Testis (tissue), 2 donors: ENCODE measurements at regions not wholly inside any gene's neighbourhood (a gene's known extent, or its start where the extent isn't known, plus 50 kb on each side); places are given as distances from the start of the nearest gene placed in this dataset.

Source experiments
- CTCF ChIP-seq, 3 experiments: fragments of 450-650 bp in 2 of 3; fragments of 200-600 bp in 1 of 3; sonication (generic) in 1 of 3; IDR thresholded peaks; one replicate each; pipeline ENCODE4 v1.5.1; 2016 to 2019; ENCODE audit warnings: antibody characterized with exemption in 3 of 3, mild to moderate bottlenecking in 2 of 3, moderate library complexity in 1 of 3
- POLR2A ChIP-seq: fragments of 450-650 bp; IDR thresholded peaks from one replicate; pipeline ENCODE4 v1.6.1; 2017; ENCODE audit warnings: antibody characterized with exemption, mild to moderate bottlenecking, moderate library complexity

GRCh38 chr3:106305882-106306435 is 437.1 kb upstream of the CBLB start:
- TF ChIP-seq CTCF (IDR thresholded peaks at IDR 0.05) (no peak), POLR2A (no peak)
